SK-N-SH (cell line): ENCODE measurements at regions not wholly inside any gene's neighbourhood (a gene's known extent, or its start where the extent isn't known, plus 50 kb on each side); places are given as distances from the start of the nearest gene placed in this dataset.

Source experiments
- CTCF ChIA-PET: fragments of 300-600, 350-600 bp; formaldehyde crosslinking; extraction: SDS; loops from one replicate; lab custom pipeline; 2021; lab: Yijun Ruan, JAX
- POLR2A ChIA-PET: fragments of 350-600 bp; sonication (Branson Sonifier 250); formaldehyde crosslinking; extraction: SDS; loops from one replicate; lab custom pipeline; 2020; ENCODE audit warnings: antibody characterized with exemption, inconsistent platforms; lab: Yijun Ruan, JAX
- DNase-seq: peaks from one replicate; pipeline ENCODE4 v3.0.0; 2012
- H2AFZ ChIP-seq: fragments of 200-600 bp; sonication (generic); 2 replicates; pipeline ENCODE4 v1.8.1; 2016; ENCODE audit warnings: antibody characterized with exemption, mild to moderate bottlenecking, low read depth
- H3F3A ChIP-seq: fragments of 200-600 bp; sonication (generic); replicated peaks from 2 replicates; pipeline ENCODE3; 2016; ENCODE audit warnings: antibody characterized with exemption, mild to moderate bottlenecking; ENCODE audit not compliant: insufficient read depth
- H3K27ac ChIP-seq, 2 experiments: fragments of 200-500 bp in 1 of 2; fragments of 200-600 bp in 1 of 2; sonication (Bioruptor generic) in 1 of 2; sonication (generic), shearing (Covaris generic) in 1 of 2; 2 replicates each; pipeline versions ENCODE4 v1.5.1 to v1.6.1; 2014 to 2016; ENCODE audit warnings: low read depth in 2 of 2, inconsistent platforms in 1 of 2, low read length in 1 of 2, mild to moderate bottlenecking in 1 of 2, mixed read lengths in 1 of 2
- H3K27me3 ChIP-seq: fragments of 200-600 bp; sonication (generic), shearing (Covaris generic); 2 replicates; pipeline ENCODE4 v1.6.1; 2016; ENCODE audit warnings: mixed run types; ENCODE audit not compliant: insufficient read depth
- H3K36me3 ChIP-seq, 2 experiments: fragments of 200-500 bp in 1 of 2; fragments of 200-600 bp in 1 of 2; sonication (Bioruptor generic) in 1 of 2; sonication (generic) in 1 of 2; replicated peaks in 1 of 2; 2 replicates each; pipeline versions ENCODE3 to v1.5.1; 2014 to 2016; ENCODE audit warnings: low read length in 1 of 2, mild to moderate bottlenecking in 1 of 2; ENCODE audit not compliant: insufficient read depth in 2 of 2, control insufficient read depth in 1 of 2
- H3K4me1 ChIP-seq, 2 experiments: fragments of 200-500 bp in 1 of 2; fragments of 200-600 bp in 1 of 2; sonication (Bioruptor generic) in 1 of 2; sonication (generic), shearing (Covaris generic) in 1 of 2; 2 replicates each; pipeline versions ENCODE4 v1.5.1 to v1.6.1; 2014 to 2016; ENCODE audit warnings: low read depth in 1 of 2, low read length in 1 of 2, mixed run types in 1 of 2; ENCODE audit not compliant: insufficient read depth in 2 of 2, control insufficient read depth in 1 of 2
- H3K4me2 ChIP-seq: fragments of 200-600 bp; sonication (generic), shearing (Covaris generic); 2 replicates; pipeline ENCODE4 v1.6.1; 2017; ENCODE audit warnings: mixed run types
- H3K4me3 ChIP-seq, 2 experiments: fragments of 200-500 bp in 1 of 2; fragments of 200-600 bp in 1 of 2; sonication (Bioruptor generic) in 1 of 2; sonication (generic), shearing (Covaris generic) in 1 of 2; 2 replicates each; pipeline versions ENCODE4 v1.5.1 to v1.8.1; 2014 to 2016; ENCODE audit warnings: low read depth in 2 of 2, inconsistent platforms in 1 of 2, low read length in 1 of 2, mild to moderate bottlenecking in 1 of 2, mixed read lengths in 1 of 2, moderate library complexity in 1 of 2
- H3K79me2 ChIP-seq: fragments of 200-600 bp; sonication (generic); 2 replicates; pipeline ENCODE4 v1.8.1; 2017; ENCODE audit warnings: mild to moderate bottlenecking; ENCODE audit not compliant: insufficient read depth
- H3K9ac ChIP-seq: fragments of 200-600 bp; sonication (generic); 2 replicates; pipeline ENCODE4 v1.6.1; 2017; ENCODE audit warnings: mixed run types
- H3K9me2 ChIP-seq: fragments of 200-600 bp; sonication (generic); 2 replicates; pipeline ENCODE4 v1.6.1; 2017; ENCODE audit warnings: mixed run types
- H3K9me3 ChIP-seq: fragments of 200-600 bp; sonication (generic); 2 replicates; pipeline ENCODE4 v1.6.1; 2017; ENCODE audit warnings: mixed run types, mild to moderate bottlenecking, moderate library complexity
- H4K20me1 ChIP-seq: fragments of 200-600 bp; sonication (generic); 2 replicates; pipeline ENCODE4 v1.6.1; 2017; ENCODE audit warnings: mild to moderate bottlenecking, mixed run types; ENCODE audit not compliant: insufficient read depth
- CHD2 ChIP-seq: fragments of 150-350 bp; IDR thresholded peaks from 2 replicates; pipeline ENCODE4 v1.6.1; 2018; ENCODE audit warnings: low read length; ENCODE audit not compliant: partially characterized antibody
- EZH2phosphoT487 ChIP-seq: fragments of 200-600 bp; sonication (generic); IDR thresholded peaks from 2 replicates; pipeline ENCODE4 v1.6.1; 2017; ENCODE audit warnings: low read depth, mixed run types, mild to moderate bottlenecking, antibody characterized with exemption, moderate library complexity, borderline replicate concordance
- FOSL2 ChIP-seq: IDR thresholded peaks from 2 replicates; pipeline ENCODE4 v1.4.0; 2012; ENCODE audit warnings: low read depth, mild to moderate bottlenecking, moderate library complexity, borderline replicate concordance
- GABPA ChIP-seq: IDR thresholded peaks from 2 replicates; pipeline ENCODE4 v1.4.0; 2012; ENCODE audit warnings: low read depth, mild to moderate bottlenecking
- GATA2 ChIP-seq: sonication (generic); formaldehyde crosslinking; IDR thresholded peaks from 2 replicates; pipeline ENCODE4 v1.5.0; 2020; ENCODE audit warnings: mild to moderate bottlenecking, missing genetic modification reagents
- JUND ChIP-seq: IDR thresholded peaks from 2 replicates; pipeline ENCODE4 v1.4.0; 2012
- MEF2A ChIP-seq: IDR thresholded peaks from 2 replicates; pipeline ENCODE4 v1.4.0; 2012; ENCODE audit warnings: low read depth, borderline replicate concordance
- MXI1 ChIP-seq: IDR thresholded peaks from 2 replicates; pipeline ENCODE4 v1.6.1; 2012; ENCODE audit warnings: mild to moderate bottlenecking, low read depth, low read length, improper control_type of control experiment
- NFIC ChIP-seq: IDR thresholded peaks from 2 replicates; pipeline ENCODE4 v1.4.0; 2012; ENCODE audit warnings: borderline replicate concordance
- POLR2AphosphoS5 ChIP-seq: IDR thresholded peaks from 2 replicates; pipeline ENCODE4 v1.6.1; 2012; ENCODE audit warnings: low read depth, low read length
- SIN3A ChIP-seq: IDR thresholded peaks from 2 replicates; pipeline ENCODE4 v1.6.1; 2012; ENCODE audit warnings: low read depth, mild to moderate bottlenecking, low read length, moderate library complexity, borderline replicate concordance
- TEAD4 ChIP-seq: IDR thresholded peaks from 2 replicates; pipeline ENCODE4 v1.4.0; 2012; ENCODE audit warnings: mild to moderate bottlenecking, borderline replicate concordance; ENCODE audit not compliant: insufficient read depth
- YY1 ChIP-seq: IDR thresholded peaks from 2 replicates; pipeline ENCODE4 v1.4.0; 2012; ENCODE audit warnings: low read depth, mild to moderate bottlenecking
- WGBS: methylation state at CpG from one replicate; pipeline ENCODE4 v1.1.6; 2017; ENCODE audit warnings: low lambda C conversion rate; 5-methylcytosine and 5-hydroxymethylcytosine counted together
- TF ChIP-seq, protein P1 (sequence below): fragments of 200-600 bp; sonication (generic); IDR thresholded peaks from 2 replicates; pipeline ENCODE4 v1.6.1; 2017; ENCODE audit warnings: antibody characterized with exemption, mild to moderate bottlenecking, moderate library complexity
- TF ChIP-seq, protein P2 (sequence below): IDR thresholded peaks from 2 replicates; pipeline ENCODE4; 2012
- TF ChIP-seq, protein P3 (sequence below): IDR thresholded peaks from 2 replicates; pipeline ENCODE4 v1.4.0; 2012; ENCODE audit warnings: low read depth, borderline replicate concordance
- TF ChIP-seq, protein P4 (sequence below): fragments of 150-350 bp; IDR thresholded peaks from 2 replicates; pipeline ENCODE4 v1.6.1; 2016; ENCODE audit warnings: mild to moderate bottlenecking, low read depth, low read length
- TF ChIP-seq, protein P5 (sequence below): IDR thresholded peaks from 2 replicates; pipeline ENCODE4 v1.6.1; 2012; ENCODE audit warnings: mild to moderate bottlenecking, low read depth, low read length, moderate library complexity

DNA sequence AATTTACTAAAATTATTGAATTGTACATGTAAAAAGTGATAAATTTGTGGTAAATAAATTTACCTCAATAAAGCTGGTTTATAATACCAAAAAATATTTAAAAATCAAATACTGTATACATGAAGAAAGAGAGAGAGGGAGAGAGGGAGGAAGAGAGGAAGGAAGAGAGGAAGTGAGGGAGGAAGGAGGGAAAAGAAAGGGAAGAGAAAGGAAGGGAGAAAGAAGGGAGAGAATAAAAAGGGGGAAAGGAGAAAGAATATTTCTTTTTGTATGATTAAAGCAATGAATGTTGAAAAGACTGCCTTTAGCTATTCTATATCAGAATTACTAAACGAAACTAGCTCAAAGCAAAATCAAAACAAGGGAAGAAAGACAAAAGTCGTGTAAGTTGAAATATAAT is 150.0 kb downstream of the LRIG2 start:
- Histone ChIP-seq H3K36me3 (no peaks in the 10 kb centered on the region), H3K79me2 (no peaks in the 10 kb centered on the region), H3K9ac (no peak overlapping the region), H3K27ac (peak overlapping the region in 1 of 2 experiments; percentile 44; a peak in 1 of 4 replicates), H3K4me1 (peaks cover 0 to 27% of the 10 kb centered on the region in 2 experiments; a peak in 2 of 4 replicates), H3F3A (no peaks in the 10 kb centered on the region), H3K27me3 (no peaks in the 10 kb centered on the region), H3K9me2 (no peaks in the 10 kb centered on the region), H3K9me3 (no peaks in the 10 kb centered on the region), H3K4me3 (no peak overlapping the region), H4K20me1 (no peaks in the 10 kb centered on the region), H2AFZ (no peak overlapping the region), H3K4me2 (no peak overlapping the region)
- CTCF ChIA-PET: interaction anchor here (1.2 kb wide), 1 partner anchor 150 kb away, joined by 4 read pairs; the partner anchor contains the start of gene LRIG2
- 45% methylated on average over 2 of the region's 2 CpGs for WGBS
- no peak for DNase-seq
- TF ChIP-seq CHD2 (no peak), FOSL2 (no peak), MEF2A (no peak), GATA2 (CRISPR knock-in tag) (no peak), TEAD4 (no peak), GABPA (no peak), NFIC (no peak), YY1 (no peak)
- TF ChIP-seq, protein P1, sequence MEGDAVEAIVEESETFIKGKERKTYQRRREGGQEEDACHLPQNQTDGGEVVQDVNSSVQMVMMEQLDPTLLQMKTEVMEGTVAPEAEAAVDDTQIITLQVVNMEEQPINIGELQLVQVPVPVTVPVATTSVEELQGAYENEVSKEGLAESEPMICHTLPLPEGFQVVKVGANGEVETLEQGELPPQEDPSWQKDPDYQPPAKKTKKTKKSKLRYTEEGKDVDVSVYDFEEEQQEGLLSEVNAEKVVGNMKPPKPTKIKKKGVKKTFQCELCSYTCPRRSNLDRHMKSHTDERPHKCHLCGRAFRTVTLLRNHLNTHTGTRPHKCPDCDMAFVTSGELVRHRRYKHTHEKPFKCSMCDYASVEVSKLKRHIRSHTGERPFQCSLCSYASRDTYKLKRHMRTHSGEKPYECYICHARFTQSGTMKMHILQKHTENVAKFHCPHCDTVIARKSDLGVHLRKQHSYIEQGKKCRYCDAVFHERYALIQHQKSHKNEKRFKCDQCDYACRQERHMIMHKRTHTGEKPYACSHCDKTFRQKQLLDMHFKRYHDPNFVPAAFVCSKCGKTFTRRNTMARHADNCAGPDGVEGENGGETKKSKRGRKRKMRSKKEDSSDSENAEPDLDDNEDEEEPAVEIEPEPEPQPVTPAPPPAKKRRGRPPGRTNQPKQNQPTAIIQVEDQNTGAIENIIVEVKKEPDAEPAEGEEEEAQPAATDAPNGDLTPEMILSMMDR: no peak
- TF ChIP-seq, protein P2, sequence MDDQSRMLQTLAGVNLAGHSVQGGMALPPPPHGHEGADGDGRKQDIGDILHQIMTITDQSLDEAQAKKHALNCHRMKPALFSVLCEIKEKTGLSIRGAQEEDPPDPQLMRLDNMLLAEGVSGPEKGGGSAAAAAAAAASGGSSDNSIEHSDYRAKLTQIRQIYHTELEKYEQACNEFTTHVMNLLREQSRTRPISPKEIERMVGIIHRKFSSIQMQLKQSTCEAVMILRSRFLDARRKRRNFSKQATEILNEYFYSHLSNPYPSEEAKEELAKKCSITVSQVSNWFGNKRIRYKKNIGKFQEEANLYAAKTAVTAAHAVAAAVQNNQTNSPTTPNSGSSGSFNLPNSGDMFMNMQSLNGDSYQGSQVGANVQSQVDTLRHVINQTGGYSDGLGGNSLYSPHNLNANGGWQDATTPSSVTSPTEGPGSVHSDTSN: no peak
- TF ChIP-seq, protein P3, sequence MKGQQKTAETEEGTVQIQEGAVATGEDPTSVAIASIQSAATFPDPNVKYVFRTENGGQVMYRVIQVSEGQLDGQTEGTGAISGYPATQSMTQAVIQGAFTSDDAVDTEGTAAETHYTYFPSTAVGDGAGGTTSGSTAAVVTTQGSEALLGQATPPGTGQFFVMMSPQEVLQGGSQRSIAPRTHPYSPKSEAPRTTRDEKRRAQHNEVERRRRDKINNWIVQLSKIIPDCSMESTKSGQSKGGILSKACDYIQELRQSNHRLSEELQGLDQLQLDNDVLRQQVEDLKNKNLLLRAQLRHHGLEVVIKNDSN: no peak
- POLR2A ChIA-PET: no interaction called here

DNA sequence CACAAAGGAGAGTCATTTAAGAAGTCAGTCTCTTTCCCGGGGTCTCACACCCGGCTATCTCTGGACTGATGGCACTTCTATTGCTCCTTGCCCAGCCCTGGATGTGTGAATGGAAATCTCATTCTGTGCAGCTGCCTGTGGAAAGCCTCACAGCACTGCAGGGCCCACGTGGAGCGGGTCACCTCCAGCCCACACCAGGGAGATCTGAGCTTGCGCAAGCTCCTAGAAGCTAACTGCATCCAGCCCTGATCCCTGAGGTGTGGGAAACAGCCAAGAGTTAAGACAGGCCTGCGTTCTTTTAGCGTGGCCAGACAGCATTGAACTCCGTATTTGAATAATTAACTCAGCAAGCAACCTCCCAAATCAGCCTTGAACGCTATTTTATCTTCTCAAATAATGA is 150.5 kb downstream of the LRIG2 start:
- CTCF ChIA-PET: interaction anchor here (1.2 kb wide), 1 partner anchor 151 kb away, joined by 4 read pairs; the partner anchor contains the start of gene LRIG2
- peaks cover 0 to 22% of the 10 kb centered on the region in 2 experiments; a peak in 2 of 4 replicates for H3K4me1 ChIP-seq
- no peaks in the 10 kb centered on the region for H4K20me1 ChIP-seq
- peak overlapping the region in 1 of 2 experiments; percentile 44; a peak in 1 of 4 replicates for H3K27ac ChIP-seq
- H3K4me2 ChIP-seq: no peak overlapping the region
- POLR2A ChIA-PET: no interaction called here
- WGBS: 78% methylated on average over 9 of the region's 9 CpGs
- no peaks in the 10 kb centered on the region for H3K36me3 ChIP-seq
- H3K79me2 ChIP-seq: no peaks in the 10 kb centered on the region
- no peaks in the 10 kb centered on the region for H3K9me3 ChIP-seq
- no peak overlapping the region for H2AFZ ChIP-seq
- no peaks in the 10 kb centered on the region for H3K9me2 ChIP-seq
- no peak for DNase-seq
- H3K4me3 ChIP-seq: no peak overlapping the region
- no peaks in the 10 kb centered on the region for H3K27me3 ChIP-seq
- H3F3A ChIP-seq: no peaks in the 10 kb centered on the region
- H3K9ac ChIP-seq: no peak overlapping the region
- TF ChIP-seq MXI1 (no peak), POLR2AphosphoS5 (no peak), GABPA (no peak), YY1 (no peak), EZH2phosphoT487 (no peak), JUND (no peak), FOSL2 (no peak), SIN3A (no peak)
- TF ChIP-seq, protein P3: no peak
- TF ChIP-seq, protein P4, sequence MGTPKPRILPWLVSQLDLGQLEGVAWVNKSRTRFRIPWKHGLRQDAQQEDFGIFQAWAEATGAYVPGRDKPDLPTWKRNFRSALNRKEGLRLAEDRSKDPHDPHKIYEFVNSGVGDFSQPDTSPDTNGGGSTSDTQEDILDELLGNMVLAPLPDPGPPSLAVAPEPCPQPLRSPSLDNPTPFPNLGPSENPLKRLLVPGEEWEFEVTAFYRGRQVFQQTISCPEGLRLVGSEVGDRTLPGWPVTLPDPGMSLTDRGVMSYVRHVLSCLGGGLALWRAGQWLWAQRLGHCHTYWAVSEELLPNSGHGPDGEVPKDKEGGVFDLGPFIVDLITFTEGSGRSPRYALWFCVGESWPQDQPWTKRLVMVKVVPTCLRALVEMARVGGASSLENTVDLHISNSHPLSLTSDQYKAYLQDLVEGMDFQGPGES: no peak
- TF ChIP-seq, protein P5, sequence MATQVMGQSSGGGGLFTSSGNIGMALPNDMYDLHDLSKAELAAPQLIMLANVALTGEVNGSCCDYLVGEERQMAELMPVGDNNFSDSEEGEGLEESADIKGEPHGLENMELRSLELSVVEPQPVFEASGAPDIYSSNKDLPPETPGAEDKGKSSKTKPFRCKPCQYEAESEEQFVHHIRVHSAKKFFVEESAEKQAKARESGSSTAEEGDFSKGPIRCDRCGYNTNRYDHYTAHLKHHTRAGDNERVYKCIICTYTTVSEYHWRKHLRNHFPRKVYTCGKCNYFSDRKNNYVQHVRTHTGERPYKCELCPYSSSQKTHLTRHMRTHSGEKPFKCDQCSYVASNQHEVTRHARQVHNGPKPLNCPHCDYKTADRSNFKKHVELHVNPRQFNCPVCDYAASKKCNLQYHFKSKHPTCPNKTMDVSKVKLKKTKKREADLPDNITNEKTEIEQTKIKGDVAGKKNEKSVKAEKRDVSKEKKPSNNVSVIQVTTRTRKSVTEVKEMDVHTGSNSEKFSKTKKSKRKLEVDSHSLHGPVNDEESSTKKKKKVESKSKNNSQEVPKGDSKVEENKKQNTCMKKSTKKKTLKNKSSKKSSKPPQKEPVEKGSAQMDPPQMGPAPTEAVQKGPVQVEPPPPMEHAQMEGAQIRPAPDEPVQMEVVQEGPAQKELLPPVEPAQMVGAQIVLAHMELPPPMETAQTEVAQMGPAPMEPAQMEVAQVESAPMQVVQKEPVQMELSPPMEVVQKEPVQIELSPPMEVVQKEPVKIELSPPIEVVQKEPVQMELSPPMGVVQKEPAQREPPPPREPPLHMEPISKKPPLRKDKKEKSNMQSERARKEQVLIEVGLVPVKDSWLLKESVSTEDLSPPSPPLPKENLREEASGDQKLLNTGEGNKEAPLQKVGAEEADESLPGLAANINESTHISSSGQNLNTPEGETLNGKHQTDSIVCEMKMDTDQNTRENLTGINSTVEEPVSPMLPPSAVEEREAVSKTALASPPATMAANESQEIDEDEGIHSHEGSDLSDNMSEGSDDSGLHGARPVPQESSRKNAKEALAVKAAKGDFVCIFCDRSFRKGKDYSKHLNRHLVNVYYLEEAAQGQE: no peak
